WTC11 (cell line): ENCODE measurements at regions not wholly inside any gene's neighbourhood (a gene's known extent, or its start where the extent isn't known, plus 50 kb on each side); places are given as distances from the start of the nearest gene placed in this dataset.

ENCODE experiments used
- ATAC-seq: fragments of 200-7000 bp; cut with Tn5 transposase; 2 replicates; pipeline ENCODE4 v1.10.0; 2021; ENCODE audit warnings: mild to moderate bottlenecking, moderate library complexity
- CTCF ChIA-PET: fragments of 300-600 bp; sonication (Branson Sonifier 250); formaldehyde crosslinking; loops from one replicate; lab custom pipeline; 2021; ENCODE audit warnings: antibody characterized with exemption; lab: Charles Lee
- POLR2A ChIA-PET: fragments of 350-600 bp; sonication (Branson Sonifier 250); formaldehyde crosslinking; loops from one replicate; lab custom pipeline; 2021; ENCODE audit warnings: antibody characterized with exemption; lab: Charles Lee
- DNase-seq: peaks from one replicate; pipeline ENCODE4 v3.0.0; 2021; ENCODE audit warnings: low spot score
- H3K27ac Mint-ChIP-seq: 2 replicates; pipeline ENCODE4 v1.8.0; 2021; ENCODE audit warnings: mixed read lengths
- H3K27me3 Mint-ChIP-seq: 2 replicates; pipeline ENCODE4 v1.8.0; 2021; ENCODE audit warnings: low read depth, mild to moderate bottlenecking, moderate library complexity, mixed read lengths
- H3K36me3 Mint-ChIP-seq: 2 replicates; pipeline ENCODE4 v1.8.0; 2021; ENCODE audit warnings: mixed read lengths
- H3K4me1 Mint-ChIP-seq: 2 replicates; pipeline ENCODE4 v1.8.0; 2022; ENCODE audit warnings: mixed read lengths
- H3K4me3 Mint-ChIP-seq: 2 replicates; pipeline ENCODE4 v1.8.0; 2021; ENCODE audit warnings: mild to moderate bottlenecking, moderate library complexity, mixed read lengths
- H3K9me3 Mint-ChIP-seq: 2 replicates; pipeline ENCODE4 v1.8.0; 2021; ENCODE audit warnings: mixed read lengths
- AFF4 ChIP-seq: sonication (generic); formaldehyde crosslinking; IDR thresholded peaks from 2 replicates; pipeline ENCODE4 v1.8.1; 2023; ENCODE audit warnings: mild to moderate bottlenecking, missing genetic modification reagents, borderline replicate concordance
- ARID4B ChIP-seq: sonication (generic); formaldehyde crosslinking; IDR thresholded peaks from 2 replicates; pipeline ENCODE4 v1.8.0; 2023; ENCODE audit warnings: missing genetic modification reagents, mild to moderate bottlenecking, borderline replicate concordance
- CREM ChIP-seq: sonication (generic); formaldehyde crosslinking; IDR thresholded peaks from 2 replicates; pipeline ENCODE4 v1.8.1; 2022; ENCODE audit warnings: mild to moderate bottlenecking, missing genetic modification reagents, moderate library complexity
- EMX1 ChIP-seq: fragments of 250-450 bp; sonication (Bioruptor Pico); IDR thresholded peaks from 2 replicates; pipeline ENCODE4 v1.8.0; 2021; ENCODE audit warnings: mild to moderate bottlenecking
- GRHL2 ChIP-seq: fragments of 250-450 bp; sonication (Bioruptor Pico); IDR thresholded peaks from 2 replicates; pipeline ENCODE4 v1.8.0; 2022; ENCODE audit warnings: mild to moderate bottlenecking, moderate library complexity; ENCODE audit not compliant: insufficient replicate concordance, severe bottlenecking
- JAZF1 ChIP-seq: fragments of 250-450 bp; sonication (Bioruptor Pico); IDR thresholded peaks from 2 replicates; pipeline ENCODE4 v1.9.0; 2021; ENCODE audit warnings: moderate library complexity, mild to moderate bottlenecking, inconsistent platforms
- PREB ChIP-seq: sonication (generic); formaldehyde crosslinking; IDR thresholded peaks from 2 replicates; pipeline ENCODE4 v1.8.1; 2022; ENCODE audit warnings: mild to moderate bottlenecking, missing genetic modification reagents, moderate library complexity, borderline replicate concordance
- SMAD3 ChIP-seq: sonication (generic); formaldehyde crosslinking; IDR thresholded peaks from 2 replicates; pipeline ENCODE4 v1.8.0; 2022; ENCODE audit warnings: missing genetic modification reagents, mild to moderate bottlenecking, borderline replicate concordance
- SOX15 ChIP-seq: fragments of 250-450 bp; sonication (Bioruptor Pico); IDR thresholded peaks from 2 replicates; pipeline ENCODE4 v1.9.0; 2021; ENCODE audit warnings: mild to moderate bottlenecking
- ZMAT4 ChIP-seq: fragments of 250-450 bp; sonication (Bioruptor Pico); IDR thresholded peaks from 2 replicates; pipeline ENCODE4 v1.9.0; 2021; ENCODE audit warnings: mild to moderate bottlenecking
- ZNF121 ChIP-seq: sonication (generic); formaldehyde crosslinking; IDR thresholded peaks from 2 replicates; pipeline ENCODE4 v1.8.0; 2023; ENCODE audit warnings: missing genetic modification reagents
- ZNF281 ChIP-seq: sonication (generic); formaldehyde crosslinking; IDR thresholded peaks from 2 replicates; pipeline ENCODE4 v1.8.0; 2023; ENCODE audit warnings: mild to moderate bottlenecking, missing genetic modification reagents
- ZNF425 ChIP-seq: fragments of 250-450 bp; sonication (Bioruptor Pico); conservative IDR thresholded peaks from 2 replicates; pipeline ENCODE4 v1.9.0; 2021; ENCODE audit warnings: mild to moderate bottlenecking
- ZNF532 ChIP-seq: fragments of 250-450 bp; sonication (Bioruptor Pico); IDR thresholded peaks from 2 replicates; pipeline ENCODE4 v1.9.0; 2021; ENCODE audit warnings: mild to moderate bottlenecking, borderline replicate concordance

GRCh38 chr3:152667267-152667666 is 167.7 kb upstream of the P2RY1 start:
- DNase-seq, result no peak
- peaks cover 25% of the 10 kb centered on the region for H3K4me1 Mint-ChIP-seq
- H3K36me3 Mint-ChIP-seq, result peaks cover 14% of the 10 kb centered on the region
- H3K4me3 Mint-ChIP-seq, result no peak overlapping the region
- TF ChIP-seq CREM (CRISPR knock-in tag) (no peak), ZMAT4 (CRISPR knock-in tag) (no peak), ZNF121 (CRISPR knock-in tag) (peak; percentile 80), SMAD3 (CRISPR knock-in tag) (no peak)
- TF ChIP-seq, all 79 proteins: peak for 1
- ATAC-seq, result no peak
- Mint-ChIP-seq H3K27me3 (no peaks in the 10 kb centered on the region; the same call in 1 of the 2 replicates), H3K9me3 (peaks cover 18% of the 10 kb centered on the region), H3K27ac (no peak overlapping the region)
- CTCF ChIA-PET, result no interaction called here
- POLR2A ChIA-PET, result no interaction called here

GRCh38 chr3:152669560-152669959 is 165.4 kb upstream of the P2RY1 start:
- H3K27me3 Mint-ChIP-seq, result no peaks in the 10 kb centered on the region; the same call in 1 of the 2 replicates
- DNase-seq (no peak), ATAC-seq (no peak)
- no peak overlapping the region for H3K27ac Mint-ChIP-seq
- no peak overlapping the region for H3K4me3 Mint-ChIP-seq
- 0 out of 2 replicates have a peak, but pooled peaks cover 2% of the 10 kb centered on the region for H3K36me3 Mint-ChIP-seq
- H3K9me3 Mint-ChIP-seq, result no peaks in the 10 kb centered on the region
- POLR2A ChIA-PET, result no interaction called here
- peaks cover 29% of the 10 kb centered on the region for H3K4me1 Mint-ChIP-seq
- CTCF ChIA-PET, result no interaction called here
- no peak for TF ChIP-seq EMX1 (CRISPR knock-in tag)
- TF ChIP-seq ZNF532 (CRISPR knock-in tag), result no peak
- no peak for TF ChIP-seq GRHL2
- no peak for TF ChIP-seq ARID4B (CRISPR knock-in tag)
- TF ChIP-seq ZNF425, result no peak
- no peak for TF ChIP-seq CREM (CRISPR knock-in tag)
- no peak for TF ChIP-seq PREB
- TF ChIP-seq ZNF281, result no peak
- TF ChIP-seq JAZF1 (CRISPR knock-in tag), result no peak
- no peak for TF ChIP-seq SOX15 (CRISPR knock-in tag)
- TF ChIP-seq AFF4 (CRISPR knock-in tag), result no peak
